ENCODE measurements at regions not wholly inside any gene's neighbourhood (a gene's known extent, or its start where the extent isn't known, plus 50 kb on each side); places are given as distances from the start of the nearest gene placed in this dataset.

DNA sequence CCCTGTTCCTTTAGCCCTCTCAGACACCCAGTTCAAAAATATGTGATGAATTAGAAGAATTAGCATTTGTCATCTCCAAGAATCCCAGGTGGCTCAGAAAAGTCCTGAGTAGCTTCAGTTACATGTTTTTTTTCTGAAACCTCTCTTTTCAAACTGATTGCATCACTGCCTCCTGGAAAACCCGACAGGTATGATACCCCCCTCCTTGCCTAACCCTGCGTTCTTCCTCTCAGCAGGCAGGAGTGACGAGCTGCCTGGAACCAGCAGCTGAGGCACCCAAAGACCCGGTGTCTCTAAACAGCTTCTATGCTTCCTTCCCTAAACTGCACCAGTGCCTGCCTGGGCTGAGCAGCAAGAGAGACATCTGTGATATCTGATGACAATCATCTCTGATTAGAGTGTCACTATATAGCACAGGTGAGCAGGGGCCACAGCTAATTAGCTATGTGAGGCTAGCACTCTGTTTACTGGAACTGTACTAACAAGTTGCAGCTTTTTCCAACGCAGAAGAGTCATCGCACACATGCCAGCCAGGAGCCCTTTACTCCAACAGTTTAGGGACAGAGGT, 376.4 kb upstream of the ATP5MC3 start:
- DNase-seq (ENCODE audit: low spot score), result no peak
- no peak overlapping the region for H3K27ac ChIP-seq (ENCODE audit: low read depth, low read length, poor library complexity, severe bottlenecking)
- TF ChIP-seq EZH2 (IDR thresholded peaks at IDR 0.05; ENCODE audit: borderline replicate concordance, low read depth, low read length, poor library complexity, severe bottlenecking), result no peak
- TF ChIP-seq CTCF (conservative IDR thresholded peaks at IDR 0.05; ENCODE audit: low read depth, low read length), result no peak
- H3K9me3 ChIP-seq (ENCODE audit: low read depth, low read length, poor library complexity, severe bottlenecking), result no peaks in the 10 kb centered on the region
- intact Hi-C loops (cut with micrococcal nuclease; ENCODE audit: unreplicated experiment), result no loop called here
- no peaks in the 10 kb centered on the region for H3K27me3 ChIP-seq (replicated peaks; ENCODE audit: insufficient read depth, low read depth, low read length, poor library complexity)
- POLR2A ChIA-PET (ENCODE audit: low non-redundant PET), result no interaction called here
- BruUV-seq (replicated peaks), result no TSS peak
- H3K4me1 ChIP-seq (ENCODE audit: insufficient read depth, low read length, poor library complexity, severe bottlenecking), result no peaks in the 10 kb centered on the region
- H3K36me3 ChIP-seq (ENCODE audit: insufficient read depth, low read length, poor library complexity, severe bottlenecking), result no peaks in the 10 kb centered on the region
- CTCF ChIA-PET, result no interaction called here
- H3K4me3 ChIP-seq (ENCODE audit: low read depth, low read length, poor library complexity, severe bottlenecking), result no peak overlapping the region

DNA sequence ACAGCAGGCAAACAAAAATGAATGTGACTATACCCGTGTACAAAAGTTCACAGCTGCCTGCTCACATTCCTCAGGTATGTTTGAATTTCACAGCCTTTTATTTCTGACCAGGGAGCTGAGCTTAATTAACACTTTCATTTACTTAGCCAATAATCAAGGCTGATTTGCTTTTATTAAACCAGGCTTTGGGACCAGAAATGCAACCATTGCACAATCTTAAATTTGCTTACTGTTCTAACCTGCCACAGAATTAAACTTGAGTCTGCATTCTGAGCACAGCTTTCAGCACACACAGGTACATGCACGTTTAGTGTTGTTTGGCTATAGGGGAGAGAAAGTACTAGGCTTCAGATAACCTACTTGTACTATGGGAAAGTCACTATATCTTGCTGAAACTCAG, 372.4 kb upstream of the ATP5MC3 start:
- intact Hi-C loops (cut with micrococcal nuclease; ENCODE audit: unreplicated experiment), result no loop called here
- ChIA-PET CTCF (no interaction called here), POLR2A (ENCODE audit: low non-redundant PET) (no interaction called here)
- Histone ChIP-seq H3K9me3 (ENCODE audit: low read depth, low read length, poor library complexity, severe bottlenecking) (no peaks in the 10 kb centered on the region), H3K4me1 (ENCODE audit: insufficient read depth, low read length, poor library complexity, severe bottlenecking) (no peaks in the 10 kb centered on the region), H3K36me3 (ENCODE audit: insufficient read depth, low read length, poor library complexity, severe bottlenecking) (no peaks in the 10 kb centered on the region), H3K4me3 (ENCODE audit: low read depth, low read length, poor library complexity, severe bottlenecking) (no peak overlapping the region), H3K27ac (ENCODE audit: low read depth, low read length, poor library complexity, severe bottlenecking) (no peak overlapping the region), H3K27me3 (replicated peaks; ENCODE audit: insufficient read depth, low read depth, low read length, poor library complexity) (no peaks in the 10 kb centered on the region)
- no peak for TF ChIP-seq CTCF (conservative IDR thresholded peaks at IDR 0.05; ENCODE audit: low read depth, low read length)
- no peak for TF ChIP-seq EZH2 (IDR thresholded peaks at IDR 0.05; ENCODE audit: borderline replicate concordance, low read depth, low read length, poor library complexity, severe bottlenecking)
- no peak for DNase-seq (ENCODE audit: low spot score)
- BruUV-seq (replicated peaks), result no TSS peak

DNA sequence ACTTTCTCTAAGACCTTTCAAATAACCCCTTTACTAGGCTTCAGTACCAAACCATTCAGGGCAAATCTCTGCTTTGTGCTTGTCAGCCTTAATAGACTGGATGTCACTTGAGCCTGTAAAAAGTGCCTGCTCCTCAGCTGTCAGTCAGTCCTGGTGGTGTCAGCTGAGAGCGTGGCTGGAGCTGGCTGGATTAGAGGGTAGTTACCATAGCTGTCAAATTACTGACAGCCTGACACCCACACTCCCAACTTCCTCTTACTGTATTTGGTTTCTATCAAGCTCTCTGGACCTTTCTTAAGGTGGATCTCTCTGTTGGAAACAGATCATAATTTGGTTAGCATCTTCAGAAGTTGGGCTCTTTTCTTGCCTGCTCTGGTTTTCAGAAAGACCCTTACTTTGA, 371.4 kb upstream of the ATP5MC3 start:
- no peak for DNase-seq (ENCODE audit: low spot score)
- Histone ChIP-seq H3K27ac (ENCODE audit: low read depth, low read length, poor library complexity, severe bottlenecking) (no peak overlapping the region), H3K36me3 (ENCODE audit: insufficient read depth, low read length, poor library complexity, severe bottlenecking) (no peaks in the 10 kb centered on the region), H3K27me3 (replicated peaks; ENCODE audit: insufficient read depth, low read depth, low read length, poor library complexity) (no peaks in the 10 kb centered on the region), H3K4me3 (ENCODE audit: low read depth, low read length, poor library complexity, severe bottlenecking) (no peak overlapping the region), H3K4me1 (ENCODE audit: insufficient read depth, low read length, poor library complexity, severe bottlenecking) (no peaks in the 10 kb centered on the region), H3K9me3 (ENCODE audit: low read depth, low read length, poor library complexity, severe bottlenecking) (no peaks in the 10 kb centered on the region)
- ChIA-PET POLR2A (ENCODE audit: low non-redundant PET) (no interaction called here), CTCF (no interaction called here)
- BruUV-seq (replicated peaks), result no TSS peak
- intact Hi-C loops (cut with micrococcal nuclease; ENCODE audit: unreplicated experiment), result no loop called here
- TF ChIP-seq EZH2 (IDR thresholded peaks at IDR 0.05; ENCODE audit: borderline replicate concordance, low read depth, low read length, poor library complexity, severe bottlenecking) (no peak), CTCF (conservative IDR thresholded peaks at IDR 0.05; ENCODE audit: low read depth, low read length) (no peak)

Data from A673 (cell line).